ENCODE measurements at regions not wholly inside any gene's neighbourhood (a gene's known extent, or its start where the extent isn't known, plus 50 kb on each side); places are given as distances from the start of the nearest gene placed in this dataset.
"Not testable (repeated sequence)": the region's sequence is repeated elsewhere in the genome, so short reads cannot be mapped to it uniquely, and the experiment has no call there.

DNA sequence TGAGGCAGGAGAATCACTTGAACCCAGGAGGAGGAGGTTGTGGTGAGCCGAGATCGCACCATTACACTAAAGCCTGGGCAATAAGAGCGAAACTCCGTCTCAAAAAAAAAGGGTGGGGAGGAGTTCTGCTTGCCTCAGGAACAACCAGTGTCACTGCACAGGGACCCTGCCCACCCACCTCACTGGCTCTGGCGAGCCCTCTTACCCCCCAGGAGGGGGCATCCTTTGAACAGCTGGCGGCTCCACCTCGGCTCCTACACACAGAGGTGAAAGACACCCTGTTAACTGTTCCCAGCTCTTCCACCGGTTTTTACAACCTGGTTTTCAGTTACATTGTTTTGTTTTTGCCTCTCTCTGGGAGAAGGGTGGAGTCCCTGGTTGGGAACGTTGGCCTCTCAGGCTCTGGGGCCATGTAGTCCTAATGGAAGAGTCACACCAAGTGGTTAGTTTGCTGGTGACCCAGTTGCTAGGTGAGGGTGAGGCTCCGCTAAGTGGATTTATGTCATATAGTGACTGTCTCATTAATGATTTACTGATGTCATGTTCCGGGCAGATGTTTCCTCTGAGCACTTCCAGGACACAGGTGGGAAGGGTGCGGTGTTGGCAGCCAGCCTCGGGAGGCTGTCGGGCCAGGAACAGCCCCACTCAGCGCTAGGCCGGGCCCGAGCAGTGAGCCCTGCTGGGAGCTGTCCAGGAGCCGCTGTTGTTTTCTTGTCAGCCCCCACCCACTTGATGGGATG, 120.6 kb upstream of the TPTE start:
- TF ChIP-seq, protein P1, sequence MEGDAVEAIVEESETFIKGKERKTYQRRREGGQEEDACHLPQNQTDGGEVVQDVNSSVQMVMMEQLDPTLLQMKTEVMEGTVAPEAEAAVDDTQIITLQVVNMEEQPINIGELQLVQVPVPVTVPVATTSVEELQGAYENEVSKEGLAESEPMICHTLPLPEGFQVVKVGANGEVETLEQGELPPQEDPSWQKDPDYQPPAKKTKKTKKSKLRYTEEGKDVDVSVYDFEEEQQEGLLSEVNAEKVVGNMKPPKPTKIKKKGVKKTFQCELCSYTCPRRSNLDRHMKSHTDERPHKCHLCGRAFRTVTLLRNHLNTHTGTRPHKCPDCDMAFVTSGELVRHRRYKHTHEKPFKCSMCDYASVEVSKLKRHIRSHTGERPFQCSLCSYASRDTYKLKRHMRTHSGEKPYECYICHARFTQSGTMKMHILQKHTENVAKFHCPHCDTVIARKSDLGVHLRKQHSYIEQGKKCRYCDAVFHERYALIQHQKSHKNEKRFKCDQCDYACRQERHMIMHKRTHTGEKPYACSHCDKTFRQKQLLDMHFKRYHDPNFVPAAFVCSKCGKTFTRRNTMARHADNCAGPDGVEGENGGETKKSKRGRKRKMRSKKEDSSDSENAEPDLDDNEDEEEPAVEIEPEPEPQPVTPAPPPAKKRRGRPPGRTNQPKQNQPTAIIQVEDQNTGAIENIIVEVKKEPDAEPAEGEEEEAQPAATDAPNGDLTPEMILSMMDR (IDR thresholded peaks at IDR 0.05) = not testable (repeated sequence)
- not testable (repeated sequence) for TF ChIP-seq POLR2A (IDR thresholded peaks at IDR 0.05)

Data from adrenal gland (tissue), 5 donors.